HG03432 (cell line): ENCODE measurements at regions not wholly inside any gene's neighbourhood (a gene's known extent, or its start where the extent isn't known, plus 50 kb on each side); places are given as distances from the start of the nearest gene placed in this dataset.

ENCODE experiments used
- ATAC-seq: cut with Tn5 transposase; IDR thresholded peaks from one replicate; pipeline ENCODE4 v1.9.1; 2021; ENCODE audit warnings: mild to moderate bottlenecking, moderate library complexity; ENCODE audit not compliant: unreplicated experiment

- no peak for ATAC-seq
Observed at GRCh38 chr1:79448426-79448825, 441.9 kb upstream of the ADGRL4 start.

GRCh38 chr1:79441238-79441637 lies 434.7 kb upstream of the ADGRL4 start:
- ATAC-seq = no peak

DNA sequence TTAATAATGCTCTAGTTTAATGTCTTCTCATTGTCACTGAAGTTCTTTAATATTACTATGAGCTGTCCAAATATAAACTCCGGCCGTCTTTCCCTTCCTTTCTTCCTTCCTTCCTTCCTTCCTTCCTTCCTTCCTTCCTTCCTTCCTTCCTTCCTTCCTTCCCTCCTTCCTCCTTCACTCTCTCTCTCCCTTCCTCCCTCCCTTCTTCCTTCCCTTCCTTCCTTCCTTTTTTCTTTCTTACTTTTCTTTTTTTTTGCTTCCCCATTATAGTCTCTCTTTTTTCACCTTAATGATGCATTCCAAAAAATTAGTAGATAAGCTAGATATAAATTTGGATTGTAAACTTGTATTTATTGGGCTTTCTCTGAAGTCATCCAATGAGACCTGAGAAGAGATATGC lies 431.0 kb upstream of the ADGRL4 start:
- no peak for ATAC-seq

- ATAC-seq = no peak
Observed at GRCh38 chr1:79431340-79431739, 424.8 kb upstream of the ADGRL4 start.

- ATAC-seq = no peak
Observed at GRCh38 chr1:79430437-79430836, 423.9 kb upstream of the ADGRL4 start.

DNA sequence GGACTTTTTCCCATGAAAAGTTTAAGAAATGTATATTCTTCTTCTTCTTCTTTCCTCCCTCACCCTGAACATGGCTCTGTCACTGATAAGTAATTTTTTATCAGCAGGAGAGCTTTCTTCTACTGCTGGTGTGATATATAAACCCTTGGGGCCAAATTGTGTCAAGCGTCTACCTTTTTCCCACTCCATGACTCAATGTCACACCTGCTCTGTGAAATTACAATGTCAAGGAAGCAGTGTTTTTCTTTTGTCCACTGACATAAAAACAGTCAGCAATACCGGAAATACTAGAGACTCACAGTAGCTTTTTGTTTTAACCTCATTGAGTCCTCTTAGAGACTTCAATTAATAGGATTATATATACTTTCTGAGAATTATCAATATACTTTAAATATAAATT lies 416.2 kb upstream of the ADGRL4 start:
- ATAC-seq = no peak

GRCh38 chr1:79398501-79398900 lies 392.0 kb upstream of the ADGRL4 start:
- ATAC-seq = no peak

- no peak for ATAC-seq
Observed at GRCh38 chr1:79396901-79397300, 390.4 kb upstream of the ADGRL4 start.

DNA sequence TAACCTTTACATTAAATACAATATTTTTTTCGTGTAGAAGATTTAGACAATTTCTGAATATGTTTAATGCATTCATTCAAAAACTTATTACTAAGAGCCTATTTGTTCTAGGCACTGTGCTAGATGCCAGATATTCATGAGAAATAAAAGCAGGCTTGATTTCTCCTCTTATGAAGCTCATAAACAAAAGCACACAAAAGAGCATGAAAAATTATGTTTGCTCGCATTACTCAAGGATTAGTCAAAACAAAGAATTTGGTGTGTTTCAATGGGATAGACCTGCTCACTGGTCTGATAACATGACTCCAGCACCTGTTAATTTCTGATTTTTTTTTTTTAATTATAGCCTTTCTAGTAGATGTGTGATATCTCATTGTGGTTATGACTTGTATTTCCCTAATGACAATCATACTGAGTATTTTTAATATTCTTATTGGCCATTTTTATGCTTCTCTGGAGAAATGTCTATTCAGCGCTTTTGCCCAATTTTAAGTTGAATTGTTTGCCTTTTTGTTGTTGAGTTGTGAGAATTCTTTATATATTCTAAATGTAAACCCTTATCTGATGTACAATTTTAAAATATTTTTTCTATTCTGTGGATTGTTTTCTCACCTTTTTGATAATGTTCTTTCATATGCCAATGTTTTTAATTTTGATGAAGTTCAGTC lies 382.3 kb upstream of the ADGRL4 start:
- no peak for ATAC-seq

- ATAC-seq = no peak
Observed at GRCh38 chr1:79386730-79387129, 380.2 kb upstream of the ADGRL4 start.

DNA sequence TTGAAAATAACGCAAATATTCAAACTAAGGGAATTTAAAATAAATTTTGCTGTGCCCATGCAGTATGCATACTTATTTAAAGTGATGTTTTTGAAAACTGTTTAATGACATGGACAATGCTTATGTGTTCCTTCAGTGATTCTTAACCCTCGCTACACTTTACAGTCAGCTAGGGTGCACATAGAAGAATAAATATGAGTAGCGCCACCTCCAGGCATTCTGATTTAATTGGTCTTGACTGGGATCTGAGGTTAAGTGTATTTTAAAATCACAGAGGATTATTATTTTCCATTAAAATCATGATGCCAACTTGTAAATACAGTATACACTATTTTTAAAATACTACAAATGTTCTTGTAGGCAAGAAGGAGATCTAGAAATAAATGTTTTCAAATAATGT lies 373.5 kb upstream of the ADGRL4 start:
- ATAC-seq = no peak

DNA sequence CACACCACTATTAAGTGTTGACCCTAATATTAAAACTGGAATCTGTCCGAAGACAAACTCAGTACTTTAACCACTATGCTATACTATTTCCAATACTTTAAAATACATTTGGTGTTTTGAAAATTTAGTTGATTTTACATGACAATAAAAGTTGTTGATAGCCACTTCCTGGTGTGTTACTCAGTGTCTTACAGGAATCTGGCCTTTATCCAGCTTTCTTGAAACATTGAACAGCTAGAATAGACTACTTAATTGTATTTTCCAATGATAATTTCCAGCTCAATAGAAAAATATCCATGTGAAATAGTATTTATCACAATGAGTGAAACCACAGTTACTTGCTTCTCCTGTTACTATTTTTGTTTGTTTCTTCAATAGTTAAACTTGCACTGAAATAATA lies 369.6 kb upstream of the ADGRL4 start:
- ATAC-seq = no peak

GRCh38 chr1:79375352-79375751 lies 368.8 kb upstream of the ADGRL4 start:
- no peak for ATAC-seq

- ATAC-seq = no peak
Observed at GRCh38 chr1:79374397-79374796, 367.9 kb upstream of the ADGRL4 start.

DNA sequence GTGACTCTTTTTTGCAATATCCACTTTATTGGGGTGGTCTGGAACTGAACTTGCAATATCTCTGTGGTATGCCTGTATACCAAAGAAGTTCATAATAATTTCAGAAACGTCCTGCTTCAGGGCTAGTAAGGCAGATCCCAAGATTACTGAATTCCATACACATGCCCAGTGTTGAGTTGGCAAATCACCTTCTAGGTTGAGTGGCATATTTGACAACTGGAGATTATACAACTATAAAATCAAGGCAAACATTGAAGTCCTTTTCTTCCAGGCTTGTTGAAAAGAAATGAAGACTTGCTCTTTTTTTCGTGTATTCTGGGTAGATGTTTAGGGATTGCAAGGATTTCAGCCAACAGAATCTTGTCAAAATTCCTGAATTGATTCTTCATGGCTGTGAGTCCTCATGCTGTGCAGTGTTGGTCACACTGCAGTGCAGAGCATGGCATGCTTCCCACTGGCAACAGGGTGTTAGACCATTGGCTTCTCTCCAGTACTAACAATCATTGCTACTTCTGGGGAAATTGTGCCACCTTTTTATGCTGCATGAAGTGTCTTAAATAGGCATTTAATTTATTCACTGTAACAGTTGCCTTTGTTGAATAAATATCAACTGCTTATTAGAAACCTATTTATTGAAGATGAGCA lies 367.1 kb upstream of the ADGRL4 start:
- no peak for ATAC-seq

DNA sequence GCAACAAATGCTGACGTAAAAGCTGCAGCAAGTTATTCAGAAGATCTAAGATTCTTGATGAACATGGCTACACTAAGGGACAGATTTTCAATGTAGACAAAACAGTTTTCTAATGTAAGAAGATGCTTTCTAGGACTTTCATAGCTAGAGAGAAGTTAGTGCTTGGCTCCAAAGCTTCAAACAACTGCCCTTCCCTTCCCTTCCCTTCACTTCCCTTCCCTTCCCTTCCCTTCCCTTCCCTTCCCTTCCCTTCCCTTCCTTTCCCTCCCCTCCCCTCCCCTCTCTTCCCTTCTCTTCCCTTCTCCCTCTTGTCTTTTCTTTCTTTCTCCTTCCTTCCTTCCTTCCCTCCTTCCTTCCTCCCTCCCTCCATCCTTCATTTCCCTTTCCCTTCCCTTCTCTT lies 365.3 kb upstream of the ADGRL4 start:
- ATAC-seq = no peak

GRCh38 chr1:79369091-79369490 lies 362.6 kb upstream of the ADGRL4 start:
- ATAC-seq = no peak

GRCh38 chr1:79364896-79365295 lies 358.4 kb upstream of the ADGRL4 start:
- ATAC-seq = no peak

DNA sequence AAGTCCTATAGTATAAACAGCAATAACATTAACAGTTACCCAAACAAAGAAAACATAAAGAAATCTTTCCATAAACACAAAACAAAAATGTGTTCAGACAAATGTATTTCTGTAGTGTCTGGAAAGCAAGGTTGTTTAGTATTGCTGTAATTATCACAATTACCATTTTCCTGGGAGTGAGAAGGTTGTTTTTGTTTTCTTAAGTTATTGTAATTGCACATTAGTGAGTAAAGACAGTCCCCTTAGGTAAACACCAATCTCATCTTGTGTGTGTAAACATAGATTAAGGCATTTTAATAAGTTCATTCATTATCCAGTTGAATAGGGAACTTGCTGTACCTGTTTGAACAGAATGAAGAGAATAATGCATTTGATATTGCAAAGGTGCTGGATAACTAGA lies 356.9 kb upstream of the ADGRL4 start:
- no peak for ATAC-seq

DNA sequence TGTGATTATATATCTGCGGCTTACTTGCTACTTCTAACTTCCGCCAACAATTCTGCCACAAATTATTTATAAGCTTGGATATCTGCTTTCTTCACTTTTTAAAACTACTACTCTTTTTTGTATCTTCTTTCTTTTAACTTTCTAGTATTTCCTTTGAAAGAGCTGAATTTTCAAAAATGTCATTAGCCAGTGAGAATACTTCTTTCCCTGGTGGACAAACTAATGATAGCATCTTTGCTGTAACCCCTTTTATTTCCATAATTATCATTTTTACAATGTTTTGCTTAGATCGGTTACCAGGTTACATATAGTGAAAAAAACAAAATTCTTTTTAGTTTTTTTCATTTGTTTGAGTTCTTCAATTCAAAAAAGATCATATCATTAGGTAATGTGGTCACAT lies 355.9 kb upstream of the ADGRL4 start:
- no peak for ATAC-seq

GRCh38 chr1:79355090-79355489 lies 348.6 kb upstream of the ADGRL4 start:
- ATAC-seq = no peak

GRCh38 chr1:79353224-79353623 lies 346.7 kb upstream of the ADGRL4 start:
- ATAC-seq = no peak

GRCh38 chr1:79326875-79327274 lies 320.3 kb upstream of the ADGRL4 start:
- ATAC-seq = no peak
